HCT116 (cell line): ENCODE measurements at regions not wholly inside any gene's neighbourhood (a gene's known extent, or its start where the extent isn't known, plus 50 kb on each side); places are given as distances from the start of the nearest gene placed in this dataset.

Experiments
- ATAC-seq: fragments of 200-7000 bp; cut with Tn5 transposase; 2 replicates; pipeline ENCODE4 v1.9.1; 2020; ENCODE audit warnings: mild to moderate bottlenecking, moderate library complexity
- BruUV-seq: library from RNA; stranded (reverse); fragments of 400-500 nt; replicated peaks from 2 replicates; lab custom pipeline; 2021; lab: Mats Ljungman, UMichigan
- CTCF ChIA-PET: fragments of 300-600 bp; sonication (Branson Sonifier 250); formaldehyde crosslinking; loops from one replicate; lab custom pipeline; 2021; ENCODE audit warnings: antibody characterized with exemption; lab: Charles Lee
- POLR2A ChIA-PET: fragments of 300-600, 350-600 bp; sonication (Branson Sonifier 250); formaldehyde crosslinking; loops from one replicate; lab custom pipeline; 2021; ENCODE audit warnings: antibody characterized with exemption; lab: Charles Lee
- RAD21 ChIA-PET, 2 experiments: fragments of 300-600 bp; sonication (Branson Sonifier 250); formaldehyde crosslinking; loops; one replicate each; lab custom pipeline; 2023; ENCODE audit warnings: low total read pairs in 2 of 2; ENCODE audit not compliant: uncharacterized antibody in 2 of 2, unreplicated experiment in 2 of 2, low non-redundant PET in 1 of 2; lab: Charles Lee
- DNase-seq: peaks from one replicate; pipeline ENCODE4 v3.0.0-alpha.2; 2010; ENCODE audit warnings: low read depth, low spot score
- H2AFZ ChIP-seq: fragments of 200-600 bp; shearing (Covaris generic), sonication (generic); 2 replicates; pipeline ENCODE4 v1.6.1; 2017; ENCODE audit warnings: low read depth, mixed run types, mixed read lengths, antibody characterized with exemption, low read length; ENCODE audit not compliant: poor library complexity, severe bottlenecking
- H3K27ac ChIP-seq: 2 replicates; pipeline ENCODE4 v1.5.1; 2012; ENCODE audit warnings: low read depth, low read length
- H3K27me3 ChIP-seq: fragments of 200-600 bp; sonication (generic); 2 replicates; pipeline ENCODE4 v1.6.1; 2016; ENCODE audit warnings: mixed run types, low read length, mixed read lengths; ENCODE audit not compliant: insufficient read depth
- H3K36me3 ChIP-seq, 2 experiments: fragments of 200-500 bp in 1 of 2; fragments of 200-600 bp in 1 of 2; sonication (Bioruptor generic) in 1 of 2; sonication (generic) in 1 of 2; 2 replicates each; pipeline versions ENCODE4 v1.5.1 to v1.6.1; 2014 to 2016; ENCODE audit warnings: low read length in 2 of 2, inconsistent platforms in 1 of 2, mixed read lengths in 1 of 2, mixed run types in 1 of 2; ENCODE audit not compliant: insufficient read depth in 2 of 2, control insufficient read depth in 1 of 2
- H3K4me1 ChIP-seq, 2 experiments: fragments of 200-600 bp in 1 of 2; sonication (generic) in 1 of 2; 2 replicates each; pipeline versions ENCODE4 v1.5.1 to v1.6.1; 2012 to 2017; ENCODE audit warnings: low read length in 2 of 2, inconsistent platforms in 1 of 2, mild to moderate bottlenecking in 1 of 2, mixed read lengths in 1 of 2, mixed run types in 1 of 2, moderate library complexity in 1 of 2; ENCODE audit not compliant: insufficient read depth in 2 of 2, control insufficient read depth in 1 of 2
- H3K4me2 ChIP-seq: fragments of 200-600 bp; sonication (generic); 2 replicates; pipeline ENCODE4 v1.6.1; 2017; ENCODE audit warnings: mixed run types, low read length, mixed read lengths
- H3K4me3 ChIP-seq, 2 experiments: fragments of 200-600 bp in 1 of 2; sonication (generic) in 1 of 2; replicated peaks in 1 of 2; 2 replicates each; pipeline ENCODE4 v1.5.1; 2011 to 2016; ENCODE audit warnings: low read length in 2 of 2, control low read depth in 1 of 2, low read depth in 1 of 2, mild to moderate bottlenecking in 1 of 2, mixed read lengths in 1 of 2, mixed run types in 1 of 2
- H3K79me2 ChIP-seq: fragments of 200-600 bp; sonication (generic); 2 replicates; pipeline ENCODE4 v1.6.1; 2017; ENCODE audit warnings: mild to moderate bottlenecking, mixed run types, low read length, moderate library complexity, mixed read lengths; ENCODE audit not compliant: insufficient read depth
- H3K9ac ChIP-seq: fragments of 200-600 bp; sonication (generic); 2 replicates; pipeline ENCODE4 v1.6.1; 2016; ENCODE audit warnings: low read length, mixed read lengths
- H3K9me2 ChIP-seq: fragments of 200-600 bp; sonication (generic), shearing (Covaris generic); 2 replicates; pipeline ENCODE4 v1.6.1; 2017; ENCODE audit warnings: mixed run types, mild to moderate bottlenecking, moderate library complexity; ENCODE audit not compliant: insufficient read depth
- H3K9me3 ChIP-seq, 2 experiments: fragments of 200-500 bp in 1 of 2; fragments of 200-600 bp in 1 of 2; sonication (Bioruptor generic) in 1 of 2; sonication (generic) in 1 of 2; 2 replicates each; pipeline ENCODE4 v1.6.1; 2014 to 2017; ENCODE audit warnings: low read length in 2 of 2, mixed read lengths in 2 of 2, inconsistent platforms in 1 of 2, low read depth in 1 of 2, mild to moderate bottlenecking in 1 of 2, mixed run types in 1 of 2, moderate library complexity in 1 of 2; ENCODE audit not compliant: control insufficient read depth in 1 of 2, insufficient read depth in 1 of 2
- H4K20me1 ChIP-seq: fragments of 200-600 bp; sonication (generic), shearing (Covaris generic); 2 replicates; pipeline ENCODE4 v1.6.1; 2017; ENCODE audit warnings: mixed run types, mild to moderate bottlenecking, moderate library complexity; ENCODE audit not compliant: insufficient read depth
- CBX3 ChIP-seq: IDR thresholded peaks from 2 replicates; pipeline ENCODE4 v1.6.1; 2012; ENCODE audit warnings: low read depth
- FOSL1 ChIP-seq: IDR thresholded peaks from 2 replicates; pipeline ENCODE4 v1.6.1; 2012; ENCODE audit warnings: low read depth
- SP1 ChIP-seq: IDR thresholded peaks from 2 replicates; pipeline ENCODE4 v1.6.1; 2012; ENCODE audit warnings: low read depth
- intact Hi-C: fragments of 100-400 bp; cut with micrococcal nuclease; formaldehyde crosslinking; loops from 2 replicates; pipeline ENCODE4 v1.10.0; 2022
- TF ChIP-seq, protein P1 (sequence below): IDR thresholded peaks from 2 replicates; pipeline ENCODE4 v1.6.1; 2011; ENCODE audit warnings: mild to moderate bottlenecking, low read length, moderate library complexity; ENCODE audit not compliant: insufficient replicate concordance; ENCODE audit errors: extremely low read depth
- TF ChIP-seq, protein P2 (sequence below), 3 experiments: fragments of 200-600 bp in 1 of 3; sonication (generic) in 1 of 3; IDR thresholded peaks in 2 of 3; conservative IDR thresholded peaks in 1 of 3; 2 replicates each; pipeline ENCODE4 v1.5.1; 2012 to 2017; ENCODE audit warnings: low read depth in 2 of 3, low read length in 2 of 3, antibody characterized with exemption in 1 of 3, borderline replicate concordance in 1 of 3, control low read depth in 1 of 3, mild to moderate bottlenecking in 1 of 3, mixed read lengths in 1 of 3, mixed run types in 1 of 3, moderate library complexity in 1 of 3; ENCODE audit not compliant: insufficient read depth in 1 of 3
- TF ChIP-seq, protein P3 (sequence below): IDR thresholded peaks from 2 replicates; pipeline ENCODE4 v1.6.1; 2012; ENCODE audit warnings: low read depth

GRCh38 chr16:76035689-76036088, 241.5 kb upstream of the CNTNAP4 start:
- no peak overlapping the region for H3K27ac ChIP-seq
- peaks cover 0 to 9% of the 10 kb centered on the region in 2 experiments; a peak in 1 of 4 replicates for H3K9me3 ChIP-seq
- ATAC-seq (no peak), DNase-seq (peak; percentile 2)
- H3K4me2 ChIP-seq: no peak overlapping the region
- no peaks in the 10 kb centered on the region for H3K27me3 ChIP-seq
- no peak overlapping the region for H2AFZ ChIP-seq
- H3K36me3 ChIP-seq: no peaks in the 10 kb centered on the region
- H4K20me1 ChIP-seq: no peaks in the 10 kb centered on the region
- no peaks in the 10 kb centered on the region for H3K79me2 ChIP-seq
- H3K9me2 ChIP-seq: no peaks in the 10 kb centered on the region
- ChIA-PET POLR2A (no interaction called here), RAD21 (no interaction called here)
- H3K4me3 ChIP-seq: no peak overlapping the region
- no peaks in the 10 kb centered on the region for H3K4me1 ChIP-seq
- intact Hi-C loops: no loop called here
- no peak overlapping the region for H3K9ac ChIP-seq
- no TSS peak for BruUV-seq
- TF ChIP-seq, protein P1, sequence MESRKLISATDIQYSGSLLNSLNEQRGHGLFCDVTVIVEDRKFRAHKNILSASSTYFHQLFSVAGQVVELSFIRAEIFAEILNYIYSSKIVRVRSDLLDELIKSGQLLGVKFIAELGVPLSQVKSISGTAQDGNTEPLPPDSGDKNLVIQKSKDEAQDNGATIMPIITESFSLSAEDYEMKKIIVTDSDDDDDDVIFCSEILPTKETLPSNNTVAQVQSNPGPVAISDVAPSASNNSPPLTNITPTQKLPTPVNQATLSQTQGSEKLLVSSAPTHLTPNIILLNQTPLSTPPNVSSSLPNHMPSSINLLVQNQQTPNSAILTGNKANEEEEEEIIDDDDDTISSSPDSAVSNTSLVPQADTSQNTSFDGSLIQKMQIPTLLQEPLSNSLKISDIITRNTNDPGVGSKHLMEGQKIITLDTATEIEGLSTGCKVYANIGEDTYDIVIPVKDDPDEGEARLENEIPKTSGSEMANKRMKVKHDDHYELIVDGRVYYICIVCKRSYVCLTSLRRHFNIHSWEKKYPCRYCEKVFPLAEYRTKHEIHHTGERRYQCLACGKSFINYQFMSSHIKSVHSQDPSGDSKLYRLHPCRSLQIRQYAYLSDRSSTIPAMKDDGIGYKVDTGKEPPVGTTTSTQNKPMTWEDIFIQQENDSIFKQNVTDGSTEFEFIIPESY: no peak
- no peak for TF ChIP-seq CBX3
- no peak for TF ChIP-seq FOSL1
- no peak for TF ChIP-seq SP1
- TF ChIP-seq, protein P2, sequence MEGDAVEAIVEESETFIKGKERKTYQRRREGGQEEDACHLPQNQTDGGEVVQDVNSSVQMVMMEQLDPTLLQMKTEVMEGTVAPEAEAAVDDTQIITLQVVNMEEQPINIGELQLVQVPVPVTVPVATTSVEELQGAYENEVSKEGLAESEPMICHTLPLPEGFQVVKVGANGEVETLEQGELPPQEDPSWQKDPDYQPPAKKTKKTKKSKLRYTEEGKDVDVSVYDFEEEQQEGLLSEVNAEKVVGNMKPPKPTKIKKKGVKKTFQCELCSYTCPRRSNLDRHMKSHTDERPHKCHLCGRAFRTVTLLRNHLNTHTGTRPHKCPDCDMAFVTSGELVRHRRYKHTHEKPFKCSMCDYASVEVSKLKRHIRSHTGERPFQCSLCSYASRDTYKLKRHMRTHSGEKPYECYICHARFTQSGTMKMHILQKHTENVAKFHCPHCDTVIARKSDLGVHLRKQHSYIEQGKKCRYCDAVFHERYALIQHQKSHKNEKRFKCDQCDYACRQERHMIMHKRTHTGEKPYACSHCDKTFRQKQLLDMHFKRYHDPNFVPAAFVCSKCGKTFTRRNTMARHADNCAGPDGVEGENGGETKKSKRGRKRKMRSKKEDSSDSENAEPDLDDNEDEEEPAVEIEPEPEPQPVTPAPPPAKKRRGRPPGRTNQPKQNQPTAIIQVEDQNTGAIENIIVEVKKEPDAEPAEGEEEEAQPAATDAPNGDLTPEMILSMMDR (IDR thresholded peaks at IDR 0.05 in 2 of 3, conservative IDR thresholded peaks at IDR 0.05 in 1 of 3; ENCODE audit: borderline replicate concordance in 1 of 3, insufficient read depth in 1 of 3, low read depth in 2 of 3, low read length in 2 of 3): no peak
- TF ChIP-seq, protein P3, sequence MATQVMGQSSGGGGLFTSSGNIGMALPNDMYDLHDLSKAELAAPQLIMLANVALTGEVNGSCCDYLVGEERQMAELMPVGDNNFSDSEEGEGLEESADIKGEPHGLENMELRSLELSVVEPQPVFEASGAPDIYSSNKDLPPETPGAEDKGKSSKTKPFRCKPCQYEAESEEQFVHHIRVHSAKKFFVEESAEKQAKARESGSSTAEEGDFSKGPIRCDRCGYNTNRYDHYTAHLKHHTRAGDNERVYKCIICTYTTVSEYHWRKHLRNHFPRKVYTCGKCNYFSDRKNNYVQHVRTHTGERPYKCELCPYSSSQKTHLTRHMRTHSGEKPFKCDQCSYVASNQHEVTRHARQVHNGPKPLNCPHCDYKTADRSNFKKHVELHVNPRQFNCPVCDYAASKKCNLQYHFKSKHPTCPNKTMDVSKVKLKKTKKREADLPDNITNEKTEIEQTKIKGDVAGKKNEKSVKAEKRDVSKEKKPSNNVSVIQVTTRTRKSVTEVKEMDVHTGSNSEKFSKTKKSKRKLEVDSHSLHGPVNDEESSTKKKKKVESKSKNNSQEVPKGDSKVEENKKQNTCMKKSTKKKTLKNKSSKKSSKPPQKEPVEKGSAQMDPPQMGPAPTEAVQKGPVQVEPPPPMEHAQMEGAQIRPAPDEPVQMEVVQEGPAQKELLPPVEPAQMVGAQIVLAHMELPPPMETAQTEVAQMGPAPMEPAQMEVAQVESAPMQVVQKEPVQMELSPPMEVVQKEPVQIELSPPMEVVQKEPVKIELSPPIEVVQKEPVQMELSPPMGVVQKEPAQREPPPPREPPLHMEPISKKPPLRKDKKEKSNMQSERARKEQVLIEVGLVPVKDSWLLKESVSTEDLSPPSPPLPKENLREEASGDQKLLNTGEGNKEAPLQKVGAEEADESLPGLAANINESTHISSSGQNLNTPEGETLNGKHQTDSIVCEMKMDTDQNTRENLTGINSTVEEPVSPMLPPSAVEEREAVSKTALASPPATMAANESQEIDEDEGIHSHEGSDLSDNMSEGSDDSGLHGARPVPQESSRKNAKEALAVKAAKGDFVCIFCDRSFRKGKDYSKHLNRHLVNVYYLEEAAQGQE: no peak
- TF ChIP-seq, all 23 proteins: peak for 0
- CTCF ChIA-PET: no interaction called here
